ENCODE measurements at regions not wholly inside any gene's neighbourhood (a gene's known extent, or its start where the extent isn't known, plus 50 kb on each side); places are given as distances from the start of the nearest gene placed in this dataset.

GRCh38 chr5:67648201-67648671, 451.6 kb upstream of the CD180 start:
- TF ChIP-seq, protein P1, sequence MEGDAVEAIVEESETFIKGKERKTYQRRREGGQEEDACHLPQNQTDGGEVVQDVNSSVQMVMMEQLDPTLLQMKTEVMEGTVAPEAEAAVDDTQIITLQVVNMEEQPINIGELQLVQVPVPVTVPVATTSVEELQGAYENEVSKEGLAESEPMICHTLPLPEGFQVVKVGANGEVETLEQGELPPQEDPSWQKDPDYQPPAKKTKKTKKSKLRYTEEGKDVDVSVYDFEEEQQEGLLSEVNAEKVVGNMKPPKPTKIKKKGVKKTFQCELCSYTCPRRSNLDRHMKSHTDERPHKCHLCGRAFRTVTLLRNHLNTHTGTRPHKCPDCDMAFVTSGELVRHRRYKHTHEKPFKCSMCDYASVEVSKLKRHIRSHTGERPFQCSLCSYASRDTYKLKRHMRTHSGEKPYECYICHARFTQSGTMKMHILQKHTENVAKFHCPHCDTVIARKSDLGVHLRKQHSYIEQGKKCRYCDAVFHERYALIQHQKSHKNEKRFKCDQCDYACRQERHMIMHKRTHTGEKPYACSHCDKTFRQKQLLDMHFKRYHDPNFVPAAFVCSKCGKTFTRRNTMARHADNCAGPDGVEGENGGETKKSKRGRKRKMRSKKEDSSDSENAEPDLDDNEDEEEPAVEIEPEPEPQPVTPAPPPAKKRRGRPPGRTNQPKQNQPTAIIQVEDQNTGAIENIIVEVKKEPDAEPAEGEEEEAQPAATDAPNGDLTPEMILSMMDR (IDR thresholded peaks at IDR 0.05; ENCODE audit: extremely low read depth in 1 of 2, insufficient read depth in 1 of 2, low read depth in 1 of 2, low read length in 2 of 2), result no peak
- TF ChIP-seq JUN (IDR thresholded peaks at IDR 0.05; ENCODE audit: borderline replicate concordance, insufficient read depth, insufficient read length, low read depth) (no peak), MYC (IDR thresholded peaks at IDR 0.05; ENCODE audit: low read depth, low read length) (no peak), FOS (IDR thresholded peaks at IDR 0.05; ENCODE audit: borderline replicate concordance, insufficient read depth, low read length) (no peak), POLR2A (IDR thresholded peaks at IDR 0.05; ENCODE audit: low read depth, low read length) (no peak), GATA2 (IDR thresholded peaks at IDR 0.05; ENCODE audit: insufficient read depth, insufficient read length, low read depth, low read length) (no peak), EZH2 (IDR thresholded peaks at IDR 0.05; ENCODE audit: borderline replicate concordance, low read depth, low read length, severe bottlenecking) (no peak), POLR2AphosphoS5 (IDR thresholded peaks at IDR 0.05; ENCODE audit: insufficient read depth, low read depth, low read length) (no peak)
- TF ChIP-seq, protein P2, sequence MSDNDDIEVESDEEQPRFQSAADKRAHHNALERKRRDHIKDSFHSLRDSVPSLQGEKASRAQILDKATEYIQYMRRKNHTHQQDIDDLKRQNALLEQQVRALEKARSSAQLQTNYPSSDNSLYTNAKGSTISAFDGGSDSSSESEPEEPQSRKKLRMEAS (IDR thresholded peaks at IDR 0.05; ENCODE audit: insufficient read depth, insufficient read length), result no peak
- peak overlapping the region; percentile 79 for H2AFZ ChIP-seq (ENCODE audit: low read depth, low read length)
- H3K27me3 ChIP-seq (ENCODE audit: control insufficient read depth in 2 of 2, insufficient read depth in 2 of 2, low read length in 2 of 2), result no peaks in the 10 kb centered on the region
- no peaks in the 10 kb centered on the region for H4K20me1 ChIP-seq (replicated peaks; ENCODE audit: control insufficient read depth, extremely low read depth, insufficient read depth, low read length)
- ChIA-PET POLR2A (no interaction called here), CTCF (interaction anchor here (0.7 to 1.9 kb wide), 4 partner anchors 9 to 21 kb away, joined by 3 to 5 read pairs (median 4); no protein-coding TSS in a partner anchor)
- H3K4me1 ChIP-seq (ENCODE audit: control insufficient read depth, extremely low read depth, insufficient read depth, low read length), result no peaks in the 10 kb centered on the region
- H3K36me3 ChIP-seq (ENCODE audit: control insufficient read depth in 2 of 2, extremely low read depth in 1 of 2, insufficient read depth in 2 of 2, low read length in 2 of 2), result no peaks in the 10 kb centered on the region
- intact Hi-C loops (cut with micrococcal nuclease) (no loop called here), dilution Hi-C loops (cut with MboI; ENCODE audit: extremely low pct_ligation_motif_present, low sequenced_read_pairs) (no loop called here)
- peak; percentile 18 for FAIRE-seq
- peak; percentile 6 for DNase-seq (ENCODE audit: low read depth, low spot score)
- H3K79me2 ChIP-seq (ENCODE audit: control insufficient read depth, insufficient read depth, low read length), result no peaks in the 10 kb centered on the region
- H3K9me1 ChIP-seq (replicated peaks; ENCODE audit: control insufficient read depth, extremely low read depth, insufficient read depth, low read length), result no peaks in the 10 kb centered on the region
- no TSS peak for BruUV-seq (replicated peaks)
- H3K9ac ChIP-seq (replicated peaks; ENCODE audit: extremely low read depth, insufficient read depth, low read length), result no peak overlapping the region
- H3K4me3 ChIP-seq (replicated peaks in 1 of 3; ENCODE audit: insufficient read depth in 1 of 3, low read depth in 1 of 3, low read length in 3 of 3), result no peak overlapping the region
- H3K4me2 ChIP-seq (ENCODE audit: insufficient read depth, low read length), result no peak overlapping the region
- H3K9me3 ChIP-seq (replicated peaks; ENCODE audit: control insufficient read depth, insufficient read depth, low read length), result no peaks in the 10 kb centered on the region
- no peak overlapping the region for H3K27ac ChIP-seq (ENCODE audit: insufficient read depth, low read depth, low read length)

Measured in endothelial cell of umbilical vein (primary cell).